ENCODE measurements at regions not wholly inside any gene's neighbourhood (a gene's known extent, or its start where the extent isn't known, plus 50 kb on each side); places are given as distances from the start of the nearest gene placed in this dataset.

DNA sequence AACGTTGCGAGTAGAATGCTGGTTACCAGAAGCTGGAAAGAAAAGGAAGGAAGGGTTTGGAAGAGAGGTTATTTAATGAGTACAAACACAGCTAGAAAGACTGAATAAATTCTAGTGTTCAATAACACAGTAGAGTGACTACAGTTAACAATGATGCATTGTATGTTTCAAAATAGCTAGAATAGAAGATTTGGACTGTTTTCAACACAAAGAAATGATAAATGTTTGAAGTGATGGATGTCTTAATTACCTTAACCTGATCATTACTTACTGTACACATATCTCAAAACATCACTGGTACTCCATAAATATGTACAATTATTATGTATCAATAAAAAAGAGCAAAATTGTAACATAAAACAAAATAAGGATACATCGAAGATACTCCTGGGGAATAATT is 1221.8 kb upstream of the SEL1L start:
- no peaks in the 10 kb centered on the region for H3K36me3 ChIP-seq (replicated peaks in 1 of 2)
- WGBS, 4 donors = 79 to 84% (median 82%) methylated on average over 3 of the region's 3 CpGs
- H3K27ac ChIP-seq = no peak overlapping the region
- DNase-seq = no peak
- H3K9me3 ChIP-seq (replicated peaks in 1 of 3) = no peaks in the 10 kb centered on the region
- H3K4me3 ChIP-seq = no peak overlapping the region
- intact Hi-C loops (cut with DNase I) = no loop called here
- TF ChIP-seq, protein P1, sequence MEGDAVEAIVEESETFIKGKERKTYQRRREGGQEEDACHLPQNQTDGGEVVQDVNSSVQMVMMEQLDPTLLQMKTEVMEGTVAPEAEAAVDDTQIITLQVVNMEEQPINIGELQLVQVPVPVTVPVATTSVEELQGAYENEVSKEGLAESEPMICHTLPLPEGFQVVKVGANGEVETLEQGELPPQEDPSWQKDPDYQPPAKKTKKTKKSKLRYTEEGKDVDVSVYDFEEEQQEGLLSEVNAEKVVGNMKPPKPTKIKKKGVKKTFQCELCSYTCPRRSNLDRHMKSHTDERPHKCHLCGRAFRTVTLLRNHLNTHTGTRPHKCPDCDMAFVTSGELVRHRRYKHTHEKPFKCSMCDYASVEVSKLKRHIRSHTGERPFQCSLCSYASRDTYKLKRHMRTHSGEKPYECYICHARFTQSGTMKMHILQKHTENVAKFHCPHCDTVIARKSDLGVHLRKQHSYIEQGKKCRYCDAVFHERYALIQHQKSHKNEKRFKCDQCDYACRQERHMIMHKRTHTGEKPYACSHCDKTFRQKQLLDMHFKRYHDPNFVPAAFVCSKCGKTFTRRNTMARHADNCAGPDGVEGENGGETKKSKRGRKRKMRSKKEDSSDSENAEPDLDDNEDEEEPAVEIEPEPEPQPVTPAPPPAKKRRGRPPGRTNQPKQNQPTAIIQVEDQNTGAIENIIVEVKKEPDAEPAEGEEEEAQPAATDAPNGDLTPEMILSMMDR (IDR thresholded peaks at IDR 0.05) = no peak
- TF ChIP-seq POLR2A (IDR thresholded peaks at IDR 0.05) = no peak
- H3K4me1 ChIP-seq (replicated peaks in 1 of 2) = no peaks in the 10 kb centered on the region
- no peaks in the 10 kb centered on the region for H3K27me3 ChIP-seq

DNA sequence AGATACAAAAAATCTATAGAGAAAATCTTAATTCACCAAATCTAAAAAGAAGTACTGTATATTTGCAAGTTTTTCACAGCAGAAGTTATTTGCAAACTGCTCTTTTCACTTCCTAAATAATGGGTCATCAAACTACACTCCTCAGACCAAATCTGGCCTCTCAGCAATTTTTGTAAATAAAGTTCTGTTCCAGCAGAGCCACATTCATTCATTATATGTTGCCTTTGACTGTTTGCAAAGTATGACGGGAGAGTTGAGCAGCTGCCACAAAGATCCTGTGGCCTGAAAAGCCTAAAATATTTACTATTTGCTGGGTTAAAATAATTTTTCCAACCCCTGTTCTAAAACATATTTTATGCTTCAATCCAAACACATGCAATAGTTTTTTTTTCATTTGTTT is 1222.3 kb upstream of the SEL1L start:
- intact Hi-C loops (cut with DNase I) = no loop called here
- Histone ChIP-seq H3K9me3 (replicated peaks in 1 of 3) (no peaks in the 10 kb centered on the region), H3K27ac (no peak overlapping the region), H3K4me1 (replicated peaks in 1 of 2) (no peaks in the 10 kb centered on the region), H3K27me3 (no peaks in the 10 kb centered on the region), H3K36me3 (replicated peaks in 1 of 2) (no peaks in the 10 kb centered on the region), H3K4me3 (no peak overlapping the region)
- no peak for DNase-seq
- TF ChIP-seq, protein P1 (IDR thresholded peaks at IDR 0.05) = no peak
- TF ChIP-seq POLR2A (IDR thresholded peaks at IDR 0.05) = no peak
- 57 to 76% (median 63%) methylated on average over 1 of the region's 1 CpG for WGBS, 4 donors

DNA sequence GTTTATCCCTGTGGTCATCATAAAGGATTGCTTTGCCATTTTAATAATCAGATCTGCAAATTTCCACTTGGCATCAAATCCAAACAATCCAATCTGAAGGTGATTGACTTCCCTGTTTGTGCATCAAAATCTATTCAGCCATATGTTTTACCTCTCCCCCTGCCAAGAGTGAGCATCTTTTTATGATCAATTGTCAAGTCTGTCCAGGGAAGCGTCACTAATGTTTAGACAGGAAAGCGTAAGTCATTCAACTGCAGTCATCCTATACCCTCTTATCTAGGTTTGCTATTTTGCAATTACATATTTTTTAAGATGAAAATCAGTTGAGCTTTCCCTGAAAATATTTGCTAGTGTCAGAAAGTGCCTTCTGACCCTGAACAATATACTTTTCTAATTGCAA is 1224.1 kb upstream of the SEL1L start:
- Histone ChIP-seq H3K27me3 (no peaks in the 10 kb centered on the region), H3K9me3 (replicated peaks in 1 of 3) (no peaks in the 10 kb centered on the region), H3K4me1 (replicated peaks in 1 of 2) (no peaks in the 10 kb centered on the region), H3K36me3 (replicated peaks in 1 of 2) (no peaks in the 10 kb centered on the region), H3K4me3 (no peak overlapping the region), H3K27ac (no peak overlapping the region)
- intact Hi-C loops (cut with DNase I) = no loop called here
- 81 to 86% (median 83%) methylated on average over 2 of the region's 2 CpGs for WGBS, 4 donors
- TF ChIP-seq POLR2A (IDR thresholded peaks at IDR 0.05) = no peak
- TF ChIP-seq, protein P1 (IDR thresholded peaks at IDR 0.05) = no peak
- DNase-seq = no peak

DNA sequence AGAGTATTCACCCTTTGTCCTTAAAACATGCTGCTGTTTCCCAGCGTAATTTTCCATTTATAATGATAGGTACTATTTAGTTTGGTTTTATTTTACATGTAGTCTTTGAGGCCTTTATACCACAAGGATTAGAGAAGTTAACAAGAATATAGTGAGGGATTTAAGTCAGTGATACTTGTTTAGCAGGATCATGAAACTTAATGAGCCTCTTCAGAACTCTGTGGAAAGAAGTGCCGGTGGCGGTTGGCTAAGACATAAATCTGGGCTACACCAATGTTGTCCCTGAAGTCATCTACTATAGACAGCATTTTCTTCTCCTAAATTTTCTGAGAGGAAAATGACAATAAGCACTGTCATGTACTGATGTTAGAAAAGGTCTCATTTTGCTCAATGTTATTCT is 1226.0 kb upstream of the SEL1L start:
- no peaks in the 10 kb centered on the region for H3K4me1 ChIP-seq (replicated peaks in 1 of 2)
- intact Hi-C loops (cut with DNase I) = no loop called here
- WGBS, 4 donors = 60 to 77% (median 74%) methylated on average over 3 of the region's 3 CpGs
- no peaks in the 10 kb centered on the region for H3K9me3 ChIP-seq (replicated peaks in 1 of 3)
- DNase-seq = no peak
- H3K36me3 ChIP-seq (replicated peaks in 1 of 2) = no peaks in the 10 kb centered on the region
- TF ChIP-seq, protein P1 (IDR thresholded peaks at IDR 0.05) = no peak
- TF ChIP-seq POLR2A (IDR thresholded peaks at IDR 0.05) = no peak
- no peak overlapping the region for H3K4me3 ChIP-seq
- no peaks in the 10 kb centered on the region for H3K27me3 ChIP-seq
- no peak overlapping the region for H3K27ac ChIP-seq
